ENCODE measurements at regions not wholly inside any gene's neighbourhood (a gene's known extent, or its start where the extent isn't known, plus 50 kb on each side); places are given as distances from the start of the nearest gene placed in this dataset.

DNA sequence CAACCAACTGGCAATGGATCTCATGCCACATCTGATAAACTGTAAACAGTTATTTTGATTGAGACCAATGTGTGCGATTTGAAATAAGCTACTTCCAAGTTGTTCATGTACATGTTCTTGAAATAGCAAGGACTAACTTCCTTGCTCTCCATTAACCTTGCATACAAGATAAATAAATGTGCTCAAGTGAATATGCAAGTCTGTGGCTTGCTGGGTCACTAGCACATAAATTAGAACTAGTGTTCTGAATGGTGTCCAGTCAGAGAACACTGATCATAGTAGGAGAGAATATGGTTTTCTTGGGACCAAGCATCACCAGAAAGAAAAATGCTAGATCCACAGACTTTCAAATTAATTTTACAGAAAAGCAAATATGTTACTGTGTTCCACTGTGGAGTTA lies 640.0 kb upstream of the CCDC54 start:
- TF ChIP-seq, protein P1, sequence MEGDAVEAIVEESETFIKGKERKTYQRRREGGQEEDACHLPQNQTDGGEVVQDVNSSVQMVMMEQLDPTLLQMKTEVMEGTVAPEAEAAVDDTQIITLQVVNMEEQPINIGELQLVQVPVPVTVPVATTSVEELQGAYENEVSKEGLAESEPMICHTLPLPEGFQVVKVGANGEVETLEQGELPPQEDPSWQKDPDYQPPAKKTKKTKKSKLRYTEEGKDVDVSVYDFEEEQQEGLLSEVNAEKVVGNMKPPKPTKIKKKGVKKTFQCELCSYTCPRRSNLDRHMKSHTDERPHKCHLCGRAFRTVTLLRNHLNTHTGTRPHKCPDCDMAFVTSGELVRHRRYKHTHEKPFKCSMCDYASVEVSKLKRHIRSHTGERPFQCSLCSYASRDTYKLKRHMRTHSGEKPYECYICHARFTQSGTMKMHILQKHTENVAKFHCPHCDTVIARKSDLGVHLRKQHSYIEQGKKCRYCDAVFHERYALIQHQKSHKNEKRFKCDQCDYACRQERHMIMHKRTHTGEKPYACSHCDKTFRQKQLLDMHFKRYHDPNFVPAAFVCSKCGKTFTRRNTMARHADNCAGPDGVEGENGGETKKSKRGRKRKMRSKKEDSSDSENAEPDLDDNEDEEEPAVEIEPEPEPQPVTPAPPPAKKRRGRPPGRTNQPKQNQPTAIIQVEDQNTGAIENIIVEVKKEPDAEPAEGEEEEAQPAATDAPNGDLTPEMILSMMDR (IDR thresholded peaks at IDR 0.05) = no peak
- no peak for TF ChIP-seq POLR2AphosphoS5 (IDR thresholded peaks at IDR 0.05)
- no peak for TF ChIP-seq EP300 (IDR thresholded peaks at IDR 0.05)
- no peak for TF ChIP-seq POLR2A (IDR thresholded peaks at IDR 0.05; ENCODE audit: low read depth)

Data from esophagus muscularis mucosa (tissue), 4 donors.